HepG2 (cell line): ENCODE measurements at regions not wholly inside any gene's neighbourhood (a gene's known extent, or its start where the extent isn't known, plus 50 kb on each side); places are given as distances from the start of the nearest gene placed in this dataset.

ENCODE experiments used
- ATF7 ChIP-seq, 2 experiments: fragments of 450-650 bp in 1 of 2; sonication (generic) in 1 of 2; formaldehyde crosslinking in 1 of 2; IDR thresholded peaks; 2 replicates each; pipeline versions ENCODE4 v1.4.0 to v1.6.1; 2016 to 2020; ENCODE audit warnings: antibody characterized with exemption in 1 of 2, mild to moderate bottlenecking in 1 of 2, missing genetic modification reagents in 1 of 2
- KLF9 ChIP-seq: IDR thresholded peaks from 2 replicates; pipeline ENCODE4 v1.6.1; 2016; ENCODE audit warnings: low read depth
- POLR2A ChIP-seq, 2 experiments: IDR thresholded peaks; 2 replicates each; pipeline ENCODE4 v1.6.1; 2011; ENCODE audit warnings: low read depth in 2 of 2, low read length in 2 of 2, mild to moderate bottlenecking in 1 of 2, moderate library complexity in 1 of 2; ENCODE audit not compliant: insufficient read depth in 1 of 2
- TRIM24 ChIP-seq: sonication (generic); formaldehyde crosslinking; IDR thresholded peaks from 2 replicates; pipeline ENCODE4 v1.8.0; 2022; ENCODE audit warnings: mild to moderate bottlenecking, missing genetic modification reagents
- ZNF331 ChIP-seq: sonication (generic); formaldehyde crosslinking; IDR thresholded peaks from 2 replicates; pipeline ENCODE4 v1.4.0; 2020; ENCODE audit warnings: missing genetic modification reagents
- ZNF460 ChIP-seq: sonication (generic); formaldehyde crosslinking; IDR thresholded peaks from 2 replicates; pipeline ENCODE4 v1.5.1; 2020; ENCODE audit warnings: missing genetic modification reagents, mild to moderate bottlenecking, borderline replicate concordance
- ZNF496 ChIP-seq: sonication (generic); formaldehyde crosslinking; IDR thresholded peaks from 2 replicates; pipeline ENCODE4 v1.8.1; 2023; ENCODE audit warnings: mild to moderate bottlenecking, moderate library complexity, missing genetic modification reagents; ENCODE audit not compliant: insufficient replicate concordance
- ZNF619 ChIP-seq: sonication (generic); formaldehyde crosslinking; IDR thresholded peaks from 2 replicates; pipeline ENCODE4 v1.4.0; 2020; ENCODE audit warnings: mild to moderate bottlenecking, missing genetic modification reagents
- ZNF850 ChIP-seq: sonication (generic); formaldehyde crosslinking; conservative IDR thresholded peaks from 2 replicates; pipeline ENCODE4 v1.9.0; 2021; ENCODE audit warnings: mild to moderate bottlenecking, missing genetic modification reagents
- TF ChIP-seq, protein P1 (sequence below): sonication (generic); formaldehyde crosslinking; IDR thresholded peaks from 2 replicates; pipeline ENCODE4 v1.5.1; 2020; ENCODE audit warnings: mild to moderate bottlenecking, missing genetic modification reagents, borderline replicate concordance

DNA sequence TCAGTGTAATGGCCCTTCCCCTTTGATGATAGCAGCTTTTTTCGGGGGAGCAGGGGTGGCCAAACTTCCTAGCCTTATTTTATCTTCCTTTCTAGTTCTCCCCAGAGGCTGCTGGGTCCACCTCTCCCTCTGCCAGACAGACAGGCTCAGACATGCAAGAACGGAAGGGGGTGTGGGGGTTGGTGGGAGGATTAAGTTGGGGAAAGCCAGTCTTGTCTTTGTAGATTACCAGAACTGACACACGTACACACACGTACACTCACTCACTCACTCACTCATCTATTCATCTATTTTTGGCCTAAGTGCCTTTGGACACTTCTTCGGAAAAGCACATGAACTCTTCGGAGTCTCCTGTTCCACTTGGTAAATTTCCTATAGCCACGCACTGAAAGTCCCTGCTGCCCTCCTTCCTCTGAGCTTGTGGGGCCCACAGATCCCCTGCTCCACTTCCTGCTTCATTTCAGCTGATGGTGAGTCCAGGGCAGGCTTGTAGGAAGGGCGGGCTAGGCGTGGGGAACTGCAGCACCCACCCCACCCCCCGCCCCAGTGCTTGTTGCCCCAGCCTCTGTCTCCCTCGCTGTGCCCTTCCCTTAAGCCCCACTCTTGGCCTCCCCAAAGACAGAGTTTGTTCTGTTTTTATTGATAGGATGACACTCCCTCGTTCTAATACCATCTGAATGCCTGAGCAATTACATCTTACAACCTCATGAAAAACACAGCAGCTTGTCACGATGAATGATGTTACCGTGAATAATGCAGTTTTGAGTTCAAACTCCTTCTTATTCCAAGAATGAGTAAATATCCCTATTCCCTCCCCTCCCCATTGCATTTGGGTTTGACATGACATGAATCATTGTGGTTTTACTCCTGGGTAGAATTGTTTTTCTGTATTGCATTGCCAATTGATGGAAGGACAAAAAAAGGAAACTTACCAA is 60.7 kb upstream of the ATP5PO start:
- TF ChIP-seq, protein P1, sequence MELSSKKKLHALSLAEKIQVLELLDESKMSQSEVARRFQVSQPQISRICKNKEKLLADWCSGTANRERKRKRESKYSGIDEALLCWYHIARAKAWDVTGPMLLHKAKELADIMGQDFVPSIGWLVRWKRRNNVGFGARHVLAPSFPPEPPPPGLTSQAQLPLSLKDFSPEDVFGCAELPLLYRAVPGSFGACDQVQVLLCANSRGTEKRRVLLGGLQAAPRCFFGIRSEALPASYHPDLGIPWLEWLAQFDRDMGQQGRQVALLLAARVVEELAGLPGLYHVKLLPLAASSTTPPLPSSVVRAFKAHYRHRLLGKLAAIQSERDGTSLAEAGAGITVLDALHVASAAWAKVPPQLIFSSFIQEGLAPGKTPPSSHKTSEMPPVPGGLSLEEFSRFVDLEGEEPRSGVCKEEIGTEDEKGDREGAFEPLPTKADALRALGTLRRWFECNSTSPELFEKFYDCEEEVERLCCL (CRISPR knock-in tag), result no peak
- TF ChIP-seq KLF9 (no peak), ZNF619 (CRISPR knock-in tag) (no peak), ZNF460 (no peak), ZNF850 (CRISPR knock-in tag) (no peak), ZNF496 (CRISPR knock-in tag) (no peak), TRIM24 (CRISPR knock-in tag) (no peak), ZNF331 (CRISPR knock-in tag) (no peak), POLR2A (IDR thresholded peaks at IDR 0.05; ENCODE audit: insufficient read depth in 1 of 2, low read depth in 2 of 2, low read length in 2 of 2) (no peak), ATF7 (IDR thresholded peaks at IDR 0.05) (no peak), ATF7 (CRISPR knock-in tag; IDR thresholded peaks at IDR 0.05) (no peak)
